GM12865 (cell line): ENCODE measurements at regions not wholly inside any gene's neighbourhood (a gene's known extent, or its start where the extent isn't known, plus 50 kb on each side); places are given as distances from the start of the nearest gene placed in this dataset.
A peak's percentile ranks its signal among the peaks of the same experiment; 100 is the strongest.

Source experiments
- DNase-seq: peaks from one replicate; pipeline ENCODE4 v3.0.0; 2010; ENCODE audit warnings: low read depth
- H3K4me3 ChIP-seq: 2 replicates; pipeline ENCODE4 v1.5.1; 2011; ENCODE audit warnings: mild to moderate bottlenecking, low read depth, low read length, control low read depth
- TF ChIP-seq, protein P1 (sequence below): IDR thresholded peaks from 2 replicates; pipeline ENCODE4 v1.5.1; 2011; ENCODE audit warnings: low read length, control low read depth, low read depth, inconsistent platforms; ENCODE audit not compliant: insufficient read depth; ENCODE audit errors: missing control alignments

DNA sequence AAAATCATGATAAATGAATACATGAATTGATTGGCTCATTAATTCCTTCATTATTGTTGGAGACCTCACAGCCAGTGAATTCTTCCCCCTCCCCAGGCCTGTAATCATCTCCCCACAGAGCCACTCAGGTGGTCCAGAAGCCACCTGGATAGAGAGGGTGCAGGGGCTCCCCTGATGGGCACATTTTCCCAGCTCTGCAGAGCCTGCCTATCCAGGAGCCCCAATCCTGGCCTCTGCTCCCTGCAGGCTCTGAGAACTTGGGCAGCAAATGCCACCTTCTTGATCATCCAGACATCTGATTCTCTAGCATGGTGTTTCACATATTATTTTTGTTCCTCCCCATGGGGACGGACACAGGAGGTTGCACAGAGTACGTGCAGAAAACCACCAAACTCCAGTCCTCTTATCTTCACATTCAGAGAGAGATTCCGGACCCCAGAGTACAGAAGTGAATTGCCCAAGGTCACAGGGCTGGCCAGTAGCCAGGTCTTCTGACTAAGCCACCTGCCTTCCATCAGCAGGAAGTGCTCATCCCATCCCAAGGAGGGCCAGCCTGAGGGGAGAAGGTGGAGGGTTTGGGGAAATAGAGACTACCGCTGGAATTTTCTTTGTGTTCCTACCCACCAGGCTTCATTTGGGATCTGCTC, 348.0 kb downstream of the BUD13 start:
- TF ChIP-seq, protein P1, sequence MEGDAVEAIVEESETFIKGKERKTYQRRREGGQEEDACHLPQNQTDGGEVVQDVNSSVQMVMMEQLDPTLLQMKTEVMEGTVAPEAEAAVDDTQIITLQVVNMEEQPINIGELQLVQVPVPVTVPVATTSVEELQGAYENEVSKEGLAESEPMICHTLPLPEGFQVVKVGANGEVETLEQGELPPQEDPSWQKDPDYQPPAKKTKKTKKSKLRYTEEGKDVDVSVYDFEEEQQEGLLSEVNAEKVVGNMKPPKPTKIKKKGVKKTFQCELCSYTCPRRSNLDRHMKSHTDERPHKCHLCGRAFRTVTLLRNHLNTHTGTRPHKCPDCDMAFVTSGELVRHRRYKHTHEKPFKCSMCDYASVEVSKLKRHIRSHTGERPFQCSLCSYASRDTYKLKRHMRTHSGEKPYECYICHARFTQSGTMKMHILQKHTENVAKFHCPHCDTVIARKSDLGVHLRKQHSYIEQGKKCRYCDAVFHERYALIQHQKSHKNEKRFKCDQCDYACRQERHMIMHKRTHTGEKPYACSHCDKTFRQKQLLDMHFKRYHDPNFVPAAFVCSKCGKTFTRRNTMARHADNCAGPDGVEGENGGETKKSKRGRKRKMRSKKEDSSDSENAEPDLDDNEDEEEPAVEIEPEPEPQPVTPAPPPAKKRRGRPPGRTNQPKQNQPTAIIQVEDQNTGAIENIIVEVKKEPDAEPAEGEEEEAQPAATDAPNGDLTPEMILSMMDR = no peak
- no peak overlapping the region for H3K4me3 ChIP-seq

DNA sequence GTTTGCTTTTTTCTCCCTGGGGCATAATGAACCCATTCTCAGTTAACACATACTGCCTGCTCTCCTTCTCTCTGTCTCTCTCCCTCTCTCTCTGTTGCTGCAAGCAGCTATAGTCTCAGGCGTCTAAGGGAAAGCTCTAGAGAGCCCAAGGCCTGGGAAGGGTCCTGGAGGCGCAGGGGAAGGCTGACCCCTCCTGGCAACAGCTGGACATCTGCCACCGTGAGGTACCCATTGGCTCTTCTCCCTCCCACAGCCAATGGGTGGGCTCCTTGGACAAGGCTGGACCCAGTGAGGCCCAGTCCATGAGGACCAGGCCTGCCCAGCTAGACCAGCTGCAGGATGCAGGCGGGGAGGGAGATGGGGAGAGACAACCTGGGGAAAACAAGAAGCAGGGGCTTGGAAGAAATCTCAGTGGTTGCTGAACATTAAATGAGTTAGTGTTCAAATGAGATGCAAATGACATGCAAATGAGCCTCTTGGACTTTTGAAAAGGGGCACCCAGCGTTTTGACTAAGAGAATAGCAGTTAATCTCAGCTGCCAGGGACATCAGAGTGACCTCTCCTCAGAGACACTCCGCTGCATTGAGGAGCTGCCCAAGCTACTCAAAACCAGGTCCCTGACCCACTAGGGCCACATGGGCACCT, 349.7 kb downstream of the BUD13 start:
- TF ChIP-seq, protein P1 = no peak
- no peak overlapping the region for H3K4me3 ChIP-seq
- no peak for DNase-seq

More for the DNA sequence above, 348.0 kb downstream of the BUD13 start:
- DNase-seq = no peak

DNA sequence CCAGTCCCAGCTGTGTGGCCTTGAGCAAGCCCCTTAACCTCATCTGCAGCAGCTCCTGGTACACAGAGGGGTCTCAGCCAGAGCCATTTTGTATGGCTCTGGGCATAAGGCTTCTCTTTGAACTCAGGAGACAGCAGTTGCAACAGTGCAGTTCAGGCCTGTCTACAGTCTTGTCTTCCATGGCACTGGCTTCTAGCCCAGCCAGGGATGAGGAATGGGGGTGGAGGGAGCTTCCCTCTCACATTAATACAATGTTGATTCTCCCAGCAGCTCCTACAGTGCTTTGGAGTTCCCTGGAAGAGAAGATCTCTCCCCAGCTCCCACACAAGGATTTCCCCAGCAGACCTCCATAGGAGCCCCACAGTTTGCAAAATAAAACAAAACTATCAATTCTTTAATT, 350.2 kb downstream of the BUD13 start:
- TF ChIP-seq, protein P1 = no peak
- no peak overlapping the region for H3K4me3 ChIP-seq
- DNase-seq = no peak

DNA sequence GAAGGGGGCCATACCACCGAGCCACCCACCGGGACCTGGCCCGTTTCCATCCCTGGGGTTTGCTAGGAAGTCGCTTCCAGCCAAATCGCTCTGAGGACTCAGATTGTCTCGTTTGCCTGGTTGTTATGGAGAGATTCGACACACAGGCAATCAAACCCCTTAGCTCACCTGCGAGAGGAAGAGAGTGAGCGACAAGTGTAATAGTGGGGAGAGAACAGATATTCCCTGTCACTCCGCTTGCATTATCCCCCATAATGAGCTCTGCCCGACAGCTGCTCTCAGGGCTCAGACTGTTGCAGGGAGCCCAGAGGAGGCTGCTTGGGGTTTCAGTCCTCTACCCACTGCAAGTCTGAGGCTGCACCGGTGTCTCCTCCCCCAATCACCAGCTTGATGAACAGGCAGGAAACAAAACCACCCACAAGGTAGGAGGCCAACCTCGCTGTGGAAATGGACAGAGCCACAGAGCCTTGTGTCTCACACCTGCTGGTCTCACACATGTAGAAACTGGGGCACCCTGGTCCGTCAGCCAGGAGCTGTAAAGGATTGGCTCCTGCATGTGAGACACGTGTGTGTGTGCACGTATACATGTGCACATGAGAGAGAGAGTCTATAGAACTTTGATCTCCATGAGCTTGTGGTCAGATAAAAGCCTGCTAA, 351.1 kb downstream of the BUD13 start:
- peak; percentile 27 for DNase-seq
- no peak overlapping the region for H3K4me3 ChIP-seq
- TF ChIP-seq, protein P1 = no peak

DNA sequence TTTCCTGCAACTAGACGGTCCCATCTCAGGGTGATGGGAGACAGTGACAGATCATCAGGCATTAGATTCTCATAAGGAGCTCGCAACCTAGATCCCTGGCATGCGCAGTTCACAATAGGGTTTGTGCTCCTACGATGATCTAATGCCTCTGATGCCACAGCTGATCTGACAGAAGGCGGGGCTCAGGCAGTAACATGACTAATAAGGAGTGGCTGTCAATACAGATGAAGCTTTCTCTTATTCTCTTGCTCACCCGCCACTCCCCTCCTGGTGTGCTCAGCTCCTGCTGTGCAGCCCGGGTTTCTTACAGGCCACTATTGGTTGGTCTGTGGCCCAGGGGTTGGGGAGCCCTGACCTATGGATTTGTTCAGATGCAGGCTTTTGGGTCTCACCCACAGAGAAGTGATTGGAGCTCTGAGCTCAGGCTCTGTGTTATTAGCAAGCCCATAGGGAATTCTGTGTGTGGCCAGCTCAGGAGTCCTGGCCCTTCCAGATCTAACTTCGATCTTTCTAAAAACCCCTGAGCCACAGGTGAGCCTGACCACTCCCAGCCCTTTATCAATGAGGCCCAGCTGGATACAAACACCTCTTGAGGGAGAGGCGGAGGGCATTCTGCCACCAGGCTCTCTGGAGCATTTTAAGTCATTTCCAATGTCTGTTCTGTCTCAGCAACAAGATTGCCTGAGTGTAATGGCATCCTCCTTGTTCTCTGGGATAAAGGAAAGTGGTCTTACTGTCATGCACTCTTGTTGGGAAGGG, 351.8 kb downstream of the BUD13 start:
- TF ChIP-seq, protein P1 = no peak
- H3K4me3 ChIP-seq = no peak overlapping the region
- no peak for DNase-seq

DNA sequence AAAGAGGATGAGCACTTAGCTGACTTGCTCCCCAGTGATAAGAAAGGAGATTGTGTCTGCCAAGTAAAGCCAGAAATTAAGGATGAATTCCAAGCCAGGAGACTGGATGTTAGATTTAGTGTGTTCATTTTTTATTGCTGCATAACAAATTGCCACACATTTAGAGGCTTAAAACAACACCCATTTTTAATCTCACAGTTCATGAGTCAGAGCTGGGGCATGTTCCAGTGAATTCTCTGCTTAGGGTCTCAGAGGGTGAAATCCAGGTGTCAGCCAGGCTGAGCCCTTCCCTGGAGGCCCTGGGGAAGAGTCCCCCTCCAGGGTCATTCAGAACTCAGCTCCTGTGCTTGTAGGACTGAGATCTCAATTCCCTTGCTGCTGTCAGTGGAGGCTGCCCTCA, 352.8 kb downstream of the BUD13 start:
- no peak for DNase-seq
- no peak overlapping the region for H3K4me3 ChIP-seq
- TF ChIP-seq, protein P1 = no peak
